HCT116 (cell line): ENCODE measurements at regions not wholly inside any gene's neighbourhood (a gene's known extent, or its start where the extent isn't known, plus 50 kb on each side); places are given as distances from the start of the nearest gene placed in this dataset.

Experiments used
- CBX3 ChIP-seq: IDR thresholded peaks from 2 replicates; pipeline ENCODE4 v1.6.1; 2012; ENCODE audit warnings: low read depth
- ELF1 ChIP-seq: IDR thresholded peaks from 2 replicates; pipeline ENCODE4 v1.6.1; 2012; ENCODE audit warnings: low read depth, borderline replicate concordance
- EZH2 ChIP-seq: fragments of 200-600 bp; sonication (generic); IDR thresholded peaks from 2 replicates; pipeline ENCODE4 v1.6.1; 2017; ENCODE audit warnings: antibody characterized with exemption, mixed run types
- POLR2AphosphoS5 ChIP-seq: IDR thresholded peaks from 2 replicates; pipeline ENCODE4 v1.6.1; 2011; ENCODE audit warnings: mild to moderate bottlenecking, low read depth, low read length, moderate library complexity
- TCF7L2 ChIP-seq: IDR thresholded peaks from 2 replicates; pipeline ENCODE4 v1.7.0; 2011; ENCODE audit warnings: borderline replicate concordance, inconsistent platforms; ENCODE audit not compliant: insufficient read depth, insufficient read length; ENCODE audit errors: extremely low read depth
- TF ChIP-seq, protein P1 (sequence below), 3 experiments: fragments of 200-600 bp in 1 of 3; sonication (generic) in 1 of 3; IDR thresholded peaks in 2 of 3; conservative IDR thresholded peaks in 1 of 3; 2 replicates each; pipeline ENCODE4 v1.5.1; 2012 to 2017; ENCODE audit warnings: low read depth in 2 of 3, low read length in 2 of 3, antibody characterized with exemption in 1 of 3, borderline replicate concordance in 1 of 3, control low read depth in 1 of 3, mild to moderate bottlenecking in 1 of 3, mixed read lengths in 1 of 3, mixed run types in 1 of 3, moderate library complexity in 1 of 3; ENCODE audit not compliant: insufficient read depth in 1 of 3
- TF ChIP-seq, protein P2 (sequence below): IDR thresholded peaks from 2 replicates; pipeline ENCODE4 v1.6.1; 2012; ENCODE audit warnings: low read depth

DNA sequence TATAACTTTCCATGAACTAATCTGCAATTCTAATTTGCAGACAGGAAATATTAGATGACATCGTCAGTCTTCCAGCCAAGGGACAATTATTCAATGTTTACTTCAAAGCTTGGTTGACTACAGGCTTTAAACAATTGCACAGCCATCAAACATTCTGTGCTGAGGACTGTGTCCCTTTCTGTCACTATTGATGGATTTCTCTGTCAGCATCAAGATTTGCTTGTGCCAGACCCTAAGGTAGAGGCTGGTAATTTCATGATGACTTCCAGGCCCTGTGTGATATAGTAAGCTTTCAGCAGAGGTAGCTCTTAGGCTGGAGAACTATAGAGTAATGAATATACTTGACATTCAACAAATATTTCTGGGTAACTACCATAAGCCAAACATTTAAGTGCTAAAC, 229.3 kb upstream of the ACTBL2 start:
- TF ChIP-seq, protein P1, sequence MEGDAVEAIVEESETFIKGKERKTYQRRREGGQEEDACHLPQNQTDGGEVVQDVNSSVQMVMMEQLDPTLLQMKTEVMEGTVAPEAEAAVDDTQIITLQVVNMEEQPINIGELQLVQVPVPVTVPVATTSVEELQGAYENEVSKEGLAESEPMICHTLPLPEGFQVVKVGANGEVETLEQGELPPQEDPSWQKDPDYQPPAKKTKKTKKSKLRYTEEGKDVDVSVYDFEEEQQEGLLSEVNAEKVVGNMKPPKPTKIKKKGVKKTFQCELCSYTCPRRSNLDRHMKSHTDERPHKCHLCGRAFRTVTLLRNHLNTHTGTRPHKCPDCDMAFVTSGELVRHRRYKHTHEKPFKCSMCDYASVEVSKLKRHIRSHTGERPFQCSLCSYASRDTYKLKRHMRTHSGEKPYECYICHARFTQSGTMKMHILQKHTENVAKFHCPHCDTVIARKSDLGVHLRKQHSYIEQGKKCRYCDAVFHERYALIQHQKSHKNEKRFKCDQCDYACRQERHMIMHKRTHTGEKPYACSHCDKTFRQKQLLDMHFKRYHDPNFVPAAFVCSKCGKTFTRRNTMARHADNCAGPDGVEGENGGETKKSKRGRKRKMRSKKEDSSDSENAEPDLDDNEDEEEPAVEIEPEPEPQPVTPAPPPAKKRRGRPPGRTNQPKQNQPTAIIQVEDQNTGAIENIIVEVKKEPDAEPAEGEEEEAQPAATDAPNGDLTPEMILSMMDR (IDR thresholded peaks at IDR 0.05 in 2 of 3, conservative IDR thresholded peaks at IDR 0.05 in 1 of 3; ENCODE audit: borderline replicate concordance in 1 of 3, insufficient read depth in 1 of 3, low read depth in 2 of 3, low read length in 2 of 3), result no peak
- TF ChIP-seq TCF7L2 (no peak), EZH2 (no peak), POLR2AphosphoS5 (no peak), CBX3 (no peak), ELF1 (no peak)
- TF ChIP-seq, protein P2, sequence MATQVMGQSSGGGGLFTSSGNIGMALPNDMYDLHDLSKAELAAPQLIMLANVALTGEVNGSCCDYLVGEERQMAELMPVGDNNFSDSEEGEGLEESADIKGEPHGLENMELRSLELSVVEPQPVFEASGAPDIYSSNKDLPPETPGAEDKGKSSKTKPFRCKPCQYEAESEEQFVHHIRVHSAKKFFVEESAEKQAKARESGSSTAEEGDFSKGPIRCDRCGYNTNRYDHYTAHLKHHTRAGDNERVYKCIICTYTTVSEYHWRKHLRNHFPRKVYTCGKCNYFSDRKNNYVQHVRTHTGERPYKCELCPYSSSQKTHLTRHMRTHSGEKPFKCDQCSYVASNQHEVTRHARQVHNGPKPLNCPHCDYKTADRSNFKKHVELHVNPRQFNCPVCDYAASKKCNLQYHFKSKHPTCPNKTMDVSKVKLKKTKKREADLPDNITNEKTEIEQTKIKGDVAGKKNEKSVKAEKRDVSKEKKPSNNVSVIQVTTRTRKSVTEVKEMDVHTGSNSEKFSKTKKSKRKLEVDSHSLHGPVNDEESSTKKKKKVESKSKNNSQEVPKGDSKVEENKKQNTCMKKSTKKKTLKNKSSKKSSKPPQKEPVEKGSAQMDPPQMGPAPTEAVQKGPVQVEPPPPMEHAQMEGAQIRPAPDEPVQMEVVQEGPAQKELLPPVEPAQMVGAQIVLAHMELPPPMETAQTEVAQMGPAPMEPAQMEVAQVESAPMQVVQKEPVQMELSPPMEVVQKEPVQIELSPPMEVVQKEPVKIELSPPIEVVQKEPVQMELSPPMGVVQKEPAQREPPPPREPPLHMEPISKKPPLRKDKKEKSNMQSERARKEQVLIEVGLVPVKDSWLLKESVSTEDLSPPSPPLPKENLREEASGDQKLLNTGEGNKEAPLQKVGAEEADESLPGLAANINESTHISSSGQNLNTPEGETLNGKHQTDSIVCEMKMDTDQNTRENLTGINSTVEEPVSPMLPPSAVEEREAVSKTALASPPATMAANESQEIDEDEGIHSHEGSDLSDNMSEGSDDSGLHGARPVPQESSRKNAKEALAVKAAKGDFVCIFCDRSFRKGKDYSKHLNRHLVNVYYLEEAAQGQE, result no peak
